Small intestine (tissue), 7 donors: ENCODE measurements at regions not wholly inside any gene's neighbourhood (a gene's known extent, or its start where the extent isn't known, plus 50 kb on each side); places are given as distances from the start of the nearest gene placed in this dataset.

Experiments used
- DNase-seq, 2 donors: peaks; one replicate each; pipeline versions ENCODE4 v3.0.0 to v3.0.0-alpha.2; 2013
- FAIRE-seq: peaks from 2 replicates; lab custom pipeline; 2012; peaks lifted over from hg19 to GRCh38; lab: Jason Lieb, UNC
- H3K27ac ChIP-seq, 3 donors: one replicate each; pipeline ENCODE4 v1.5.1; 2013; ENCODE audit warnings: low read length in 2 of 3, mild to moderate bottlenecking in 2 of 3, control low read depth in 1 of 3, inconsistent platforms in 1 of 3, low read depth in 1 of 3, moderate library complexity in 1 of 3
- H3K27me3 ChIP-seq, 3 donors: one replicate each; pipeline ENCODE4 v1.6.1; 2013; ENCODE audit warnings: low read length in 3 of 3, inconsistent platforms in 1 of 3; ENCODE audit not compliant: control insufficient read depth in 3 of 3, insufficient read depth in 3 of 3
- H3K36me3 ChIP-seq, 3 donors: one replicate each; pipeline ENCODE4 v1.6.1; 2013; ENCODE audit warnings: low read length in 3 of 3, inconsistent platforms in 1 of 3, low read depth in 1 of 3, mild to moderate bottlenecking in 1 of 3, moderate library complexity in 1 of 3; ENCODE audit not compliant: control insufficient read depth in 3 of 3, insufficient read depth in 2 of 3
- H3K4me1 ChIP-seq, 3 donors: one replicate each; pipeline ENCODE4 v1.6.1; 2013; ENCODE audit warnings: low read length in 2 of 3, inconsistent platforms in 1 of 3, low read depth in 1 of 3, mild to moderate bottlenecking in 1 of 3, moderate library complexity in 1 of 3; ENCODE audit not compliant: control insufficient read depth in 3 of 3, insufficient read depth in 2 of 3
- H3K4me3 ChIP-seq, 3 donors: one replicate each; pipeline ENCODE4 v1.5.1; 2013; ENCODE audit warnings: low read length in 3 of 3, control low read depth in 1 of 3, inconsistent platforms in 1 of 3, low read depth in 1 of 3, mild to moderate bottlenecking in 1 of 3, moderate library complexity in 1 of 3
- H3K9me3 ChIP-seq, 2 donors: one replicate each; pipeline ENCODE4 v1.6.1; 2013; ENCODE audit warnings: low read depth in 1 of 2, low read length in 1 of 2; ENCODE audit not compliant: control insufficient read depth in 2 of 2, insufficient read depth in 1 of 2
- WGBS, 3 donors: extraction: QIAGEN DNeasy Blood & Tissue Kit; methylation state at CpG; one replicate each; pipeline ENCODE4 v1.1.7; 2013; 5-methylcytosine and 5-hydroxymethylcytosine counted together
- donor health status: healthy with polysubstance abuse.
- donor health status: control.
- donor health status: control.
- donor health status: Bipolar disorder and iron deficiency.
- donor health status: healthy.

DNA sequence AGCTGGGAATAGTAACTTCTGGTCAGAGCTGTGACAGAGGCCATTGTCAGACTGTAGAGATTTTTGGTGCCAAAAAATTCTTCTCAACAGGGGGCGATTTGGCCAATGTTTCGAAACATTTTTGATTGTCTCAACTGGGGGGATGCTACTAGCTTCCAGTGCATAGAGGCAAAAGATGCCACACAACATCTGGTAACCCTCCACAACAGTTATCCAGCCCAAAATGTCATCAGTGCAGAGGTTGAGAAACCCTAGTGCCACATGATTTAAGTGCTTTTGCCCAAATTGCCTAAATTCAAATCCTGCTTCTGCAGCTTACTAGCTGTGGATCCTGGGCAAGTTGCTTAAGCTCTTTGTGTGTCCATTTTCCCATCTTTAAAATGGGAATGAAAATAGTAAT, 71.9 kb downstream of the FZD1 start:
- Histone ChIP-seq H3K4me1 (no peaks in the 10 kb centered on the region), H3K4me3 (no peak overlapping the region), H3K36me3 (no peaks in the 10 kb centered on the region), H3K9me3 (no peaks in the 10 kb centered on the region), H3K27ac (no peak overlapping the region), H3K27me3 (no peaks in the 10 kb centered on the region)
- WGBS, 3 donors, result 83 to 94% (median 85%) methylated on average over 2 of the region's 2 CpGs
- DNase-seq, result no peak
- FAIRE-seq, result no peak

DNA sequence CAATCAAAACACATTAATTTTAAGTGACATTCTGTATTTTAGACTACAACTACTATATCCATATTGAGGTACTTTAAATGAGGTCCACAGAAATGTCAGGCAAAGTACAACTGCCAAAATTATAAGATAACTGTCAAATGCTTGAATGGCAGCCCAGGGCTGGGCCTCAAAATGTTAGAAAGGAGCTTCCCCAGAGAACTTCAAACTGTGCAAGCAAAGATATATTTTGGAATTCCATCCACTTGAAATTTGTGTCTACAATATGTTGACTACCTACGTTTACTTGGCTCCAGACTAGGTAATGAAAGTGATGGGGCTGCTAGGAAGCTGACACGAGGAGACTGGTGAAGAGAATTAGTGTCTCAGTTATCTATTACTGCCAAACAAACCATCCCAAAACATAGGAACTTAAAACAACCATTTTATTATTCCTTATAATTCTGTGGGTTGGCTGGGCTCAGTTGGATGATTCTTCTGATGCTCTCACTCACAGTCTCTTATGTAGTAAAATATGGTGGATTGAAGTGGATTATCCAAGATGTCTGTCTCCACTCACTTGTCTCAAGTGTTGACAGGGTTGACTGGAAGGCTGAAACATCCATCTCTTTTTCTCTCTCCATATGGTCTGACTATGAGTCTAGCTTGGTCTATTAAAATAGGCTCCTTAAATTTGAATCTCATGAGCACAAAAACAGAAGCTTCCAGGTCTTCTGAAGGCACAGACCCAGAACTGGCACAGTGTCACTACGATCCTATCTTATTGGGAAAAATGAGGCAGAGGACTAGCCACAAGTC, 74.2 kb downstream of the FZD1 start:
- 60 to 84% (median 64%) methylated on average over 3 of the region's 3 CpGs for WGBS, 3 donors
- Histone ChIP-seq H3K4me1 (no peaks in the 10 kb centered on the region), H3K27ac (no peak overlapping the region), H3K36me3 (no peaks in the 10 kb centered on the region), H3K27me3 (no peaks in the 10 kb centered on the region), H3K9me3 (no peaks in the 10 kb centered on the region), H3K4me3 (no peak overlapping the region)
- FAIRE-seq (no peak), DNase-seq (no peak)

DNA sequence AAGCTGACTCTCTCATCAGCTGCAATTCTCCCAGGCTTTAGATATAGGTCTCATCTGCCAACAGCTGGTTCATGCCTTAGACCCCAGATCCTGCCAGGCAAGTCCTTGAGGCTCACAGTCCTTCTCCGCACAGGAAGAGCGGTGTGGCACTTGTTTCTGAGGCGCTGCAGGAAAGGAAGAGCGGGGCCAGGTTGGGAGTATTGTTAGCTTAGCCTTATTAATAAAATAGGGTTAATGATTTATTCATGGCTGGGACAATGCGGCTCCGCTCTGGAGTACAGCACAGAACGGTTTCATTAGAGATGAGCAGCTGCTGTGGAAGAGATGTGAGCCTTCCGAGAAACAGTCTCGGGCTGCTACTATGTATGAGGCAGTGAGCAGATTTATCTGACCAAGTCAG, 78.1 kb downstream of the FZD1 start:
- 47 to 68% (median 67%) methylated on average over 9 of the region's 9 CpGs for WGBS, 3 donors
- Histone ChIP-seq H3K27ac (no peak overlapping the region), H3K27me3 (no peaks in the 10 kb centered on the region), H3K4me1 (no peaks in the 10 kb centered on the region), H3K9me3 (no peaks in the 10 kb centered on the region), H3K4me3 (no peak overlapping the region), H3K36me3 (no peaks in the 10 kb centered on the region)
- FAIRE-seq (no peak), DNase-seq (peak in 1 of 2 donors; percentile 11)

DNA sequence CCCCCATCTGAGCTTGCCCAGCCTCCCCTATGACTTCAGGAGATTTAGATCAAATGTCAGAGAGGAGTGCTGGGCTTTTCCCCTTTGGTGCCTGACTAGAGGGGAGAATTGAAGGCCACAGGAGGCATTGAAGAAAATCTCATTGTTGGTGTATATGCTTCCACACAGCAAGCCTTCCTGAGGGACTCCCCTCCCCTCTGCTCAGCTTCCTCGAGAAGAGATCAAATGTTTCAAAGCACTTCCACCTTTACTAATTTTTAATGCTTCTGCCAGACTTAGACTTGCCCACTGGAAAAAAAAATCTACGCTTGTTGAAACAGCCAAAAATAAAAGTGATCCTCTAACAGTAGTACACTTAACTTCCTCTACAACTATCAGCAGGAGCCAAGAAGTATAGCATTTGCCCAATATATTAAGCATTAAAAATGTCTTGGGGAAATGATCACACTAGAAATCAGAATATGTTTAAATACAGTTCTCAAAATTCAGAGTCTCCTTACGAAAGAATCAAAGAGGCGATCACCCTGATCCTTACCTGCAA, 79.3 kb downstream of the FZD1 start:
- DNase-seq, result no peak
- H3K4me1 ChIP-seq, result no peaks in the 10 kb centered on the region
- H3K36me3 ChIP-seq, result no peaks in the 10 kb centered on the region
- H3K4me3 ChIP-seq, result no peak overlapping the region
- no peak for FAIRE-seq
- H3K27ac ChIP-seq, result no peak overlapping the region
- no peaks in the 10 kb centered on the region for H3K9me3 ChIP-seq
- WGBS, 3 donors, result 71 to 81% (median 76%) methylated on average over 4 of the region's 4 CpGs
- H3K27me3 ChIP-seq, result no peaks in the 10 kb centered on the region

DNA sequence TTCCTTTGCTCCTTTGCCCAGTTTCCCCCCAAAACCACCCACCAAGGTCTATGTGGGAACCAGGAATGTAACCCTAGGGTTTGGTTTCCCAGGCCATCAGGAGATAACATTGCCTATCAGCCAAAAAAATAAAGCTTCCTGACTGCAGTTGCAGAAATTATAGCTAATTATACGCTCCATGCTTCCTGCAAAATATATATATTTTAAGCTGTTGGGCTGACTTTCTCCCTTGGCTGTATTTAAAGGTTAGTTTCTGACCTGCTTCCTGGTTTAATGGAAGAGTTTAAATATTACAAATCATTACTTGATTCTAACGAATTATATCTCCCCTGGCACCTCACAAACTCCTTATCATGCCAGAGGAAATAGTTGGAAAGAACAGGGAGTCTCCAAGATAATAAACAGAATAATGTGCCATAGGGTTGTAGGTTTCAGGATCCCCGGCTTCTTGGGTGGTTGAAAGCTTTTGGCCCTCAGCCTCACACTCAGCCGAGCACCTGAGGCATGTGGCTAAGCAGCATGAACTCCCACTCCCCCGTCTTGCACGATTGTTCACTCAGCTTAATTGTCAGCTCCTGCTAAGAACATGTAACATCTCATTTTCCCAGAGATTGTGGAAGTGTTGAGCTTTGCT, 79.9 kb downstream of the FZD1 start:
- no peaks in the 10 kb centered on the region for H3K9me3 ChIP-seq
- H3K4me1 ChIP-seq, result no peaks in the 10 kb centered on the region
- H3K36me3 ChIP-seq, result no peaks in the 10 kb centered on the region
- no peak overlapping the region for H3K4me3 ChIP-seq
- DNase-seq (no peak), FAIRE-seq (no peak)
- H3K27ac ChIP-seq, result no peak overlapping the region
- H3K27me3 ChIP-seq, result no peaks in the 10 kb centered on the region
- WGBS, 3 donors, result 56 to 69% (median 56%) methylated on average over 6 of the region's 6 CpGs

DNA sequence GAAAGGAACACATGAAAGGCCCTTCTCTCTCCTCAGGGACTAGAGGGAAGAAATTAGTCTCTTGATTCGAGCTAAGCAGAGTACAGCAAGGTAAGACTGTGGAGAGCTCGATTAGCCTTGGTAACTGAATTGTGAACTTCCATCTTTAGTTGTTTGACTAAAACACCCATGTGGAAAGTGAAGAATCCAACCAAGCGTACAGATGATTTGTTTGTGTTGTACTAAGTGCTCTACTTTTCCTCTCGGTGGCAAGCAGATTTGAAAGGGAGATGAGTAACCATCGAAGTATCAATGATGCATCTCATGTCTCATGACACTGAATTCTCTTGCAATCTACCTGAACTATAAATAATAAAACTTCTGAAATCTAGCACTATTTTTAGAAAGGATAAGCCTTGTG, 80.7 kb downstream of the FZD1 start:
- 72 to 79% (median 75%) methylated on average over 5 of the region's 5 CpGs for WGBS, 3 donors
- no peaks in the 10 kb centered on the region for H3K9me3 ChIP-seq
- H3K36me3 ChIP-seq, result no peaks in the 10 kb centered on the region
- no peak overlapping the region for H3K27ac ChIP-seq
- no peaks in the 10 kb centered on the region for H3K4me1 ChIP-seq
- DNase-seq (no peak), FAIRE-seq (no peak)
- H3K27me3 ChIP-seq, result no peaks in the 10 kb centered on the region
- no peak overlapping the region for H3K4me3 ChIP-seq

DNA sequence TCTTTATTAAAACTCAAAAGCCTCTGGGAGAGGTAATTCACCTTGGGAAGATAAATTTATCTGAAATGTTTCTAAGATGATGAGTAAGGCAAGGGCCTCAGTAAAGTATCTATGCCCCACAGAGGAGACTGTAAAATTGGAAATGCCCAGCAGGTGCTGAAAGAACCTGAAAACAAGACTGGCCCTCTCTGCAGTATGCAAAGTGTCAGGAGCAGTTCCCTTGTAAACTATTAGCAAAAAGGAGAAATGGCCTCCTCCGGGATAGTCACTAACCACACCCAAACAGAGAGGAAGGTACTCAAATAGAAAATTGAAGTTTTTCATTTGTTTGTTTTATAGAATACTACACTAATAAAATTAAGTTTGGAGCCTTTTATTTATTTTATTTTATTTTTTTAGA, 81.2 kb downstream of the FZD1 start:
- no peak for FAIRE-seq
- H3K27me3 ChIP-seq, result no peaks in the 10 kb centered on the region
- H3K4me3 ChIP-seq, result no peak overlapping the region
- H3K9me3 ChIP-seq, result no peaks in the 10 kb centered on the region
- WGBS, 3 donors, result 67 to 76% (median 69%) methylated on average over 1 of the region's 1 CpG
- H3K36me3 ChIP-seq, result no peaks in the 10 kb centered on the region
- no peak overlapping the region for H3K27ac ChIP-seq
- no peaks in the 10 kb centered on the region for H3K4me1 ChIP-seq
- DNase-seq, result no peak

DNA sequence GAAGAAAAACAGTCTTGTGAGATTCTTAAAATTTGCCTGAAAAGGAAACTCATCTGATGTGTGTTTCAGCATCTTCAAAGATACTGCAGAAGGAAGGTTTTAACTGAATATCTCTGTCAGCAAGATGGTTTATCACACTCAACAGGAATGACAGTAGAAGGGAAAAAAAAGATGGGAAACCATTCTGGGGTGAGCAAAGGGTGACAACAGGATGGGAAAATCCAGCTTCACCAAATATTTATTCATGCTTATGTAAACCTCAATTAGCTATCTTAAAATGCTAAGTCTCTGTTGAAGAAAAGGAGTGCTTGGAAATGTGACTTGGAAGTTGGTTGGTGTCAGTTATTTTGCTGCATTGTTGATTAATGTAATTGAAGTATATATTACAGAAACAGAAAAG, 82.2 kb downstream of the FZD1 start:
- H3K9me3 ChIP-seq, result no peaks in the 10 kb centered on the region
- no peaks in the 10 kb centered on the region for H3K36me3 ChIP-seq
- FAIRE-seq, result no peak
- no peak overlapping the region for H3K27ac ChIP-seq
- DNase-seq, result no peak
- H3K4me3 ChIP-seq, result no peak overlapping the region
- no peaks in the 10 kb centered on the region for H3K4me1 ChIP-seq
- no peaks in the 10 kb centered on the region for H3K27me3 ChIP-seq
